Dedifferentiated amniotic fluid mesenchymal stem cell (primary cell): ENCODE measurements at regions not wholly inside any gene's neighbourhood (a gene's known extent, or its start where the extent isn't known, plus 50 kb on each side); places are given as distances from the start of the nearest gene placed in this dataset.

Source experiments
- DNase-seq: peaks from one replicate; pipeline ENCODE4 v3.0.0-alpha.2; 2016; ENCODE audit errors: extremely low spot score

DNA sequence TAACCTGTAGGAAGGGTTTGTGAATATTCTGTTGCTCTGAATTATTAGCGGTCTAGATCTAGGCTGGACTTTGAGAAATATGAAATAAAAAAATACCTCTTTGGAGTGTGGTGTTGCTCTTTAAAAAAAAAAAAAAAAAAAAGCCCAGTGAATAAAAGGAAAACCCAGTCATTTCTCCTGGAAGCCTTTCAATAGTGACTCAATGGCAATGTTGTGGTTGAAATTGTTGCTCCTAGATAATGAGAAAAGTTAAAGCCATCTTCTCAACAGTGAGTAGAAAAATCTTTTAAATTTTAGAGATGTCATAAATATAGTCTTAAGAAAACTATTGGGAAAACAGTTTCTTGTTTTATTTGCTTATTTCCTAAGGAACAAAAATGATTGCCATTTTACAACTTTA, 135.3 kb downstream of the RFC3 start:
- peak; percentile 34 for DNase-seq

DNA sequence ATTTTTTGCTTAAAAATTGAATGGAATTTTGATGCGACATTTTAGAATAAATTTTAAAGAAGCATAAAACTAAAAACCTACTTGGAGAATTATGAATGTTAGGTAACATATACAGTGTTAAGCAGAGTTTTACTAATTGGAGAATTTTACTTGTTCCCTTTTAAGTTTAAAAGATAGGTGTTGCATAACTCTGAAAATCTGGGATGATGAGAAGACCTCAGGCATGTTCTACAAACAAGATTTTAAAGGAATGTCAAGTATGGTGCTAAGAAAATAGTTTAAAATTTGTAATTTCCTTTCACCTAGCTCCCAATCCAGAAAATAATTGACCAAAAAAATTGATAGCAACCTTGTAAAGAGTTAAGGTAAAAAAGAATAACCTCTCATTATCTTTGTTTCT, 135.8 kb downstream of the RFC3 start:
- no peak for DNase-seq

DNA sequence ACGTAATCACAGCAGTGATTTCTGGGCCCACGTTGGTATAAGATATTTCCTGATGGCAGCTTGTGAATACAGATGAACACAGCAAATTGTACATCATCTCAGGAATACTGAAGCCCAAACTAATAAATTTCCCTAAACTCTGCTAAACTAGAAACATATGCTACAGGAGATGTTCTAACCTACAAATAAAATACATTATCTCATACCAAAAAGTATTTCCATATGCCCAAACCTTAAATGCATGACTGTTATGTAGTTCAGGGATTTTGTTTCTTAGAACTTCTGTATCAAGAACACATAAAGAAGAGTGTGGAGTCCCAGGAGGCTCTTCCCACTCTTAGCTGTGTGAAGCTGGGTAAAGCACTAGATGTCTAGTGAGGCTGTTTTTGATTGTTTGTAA, 138.4 kb downstream of the RFC3 start:
- DNase-seq: no peak

DNA sequence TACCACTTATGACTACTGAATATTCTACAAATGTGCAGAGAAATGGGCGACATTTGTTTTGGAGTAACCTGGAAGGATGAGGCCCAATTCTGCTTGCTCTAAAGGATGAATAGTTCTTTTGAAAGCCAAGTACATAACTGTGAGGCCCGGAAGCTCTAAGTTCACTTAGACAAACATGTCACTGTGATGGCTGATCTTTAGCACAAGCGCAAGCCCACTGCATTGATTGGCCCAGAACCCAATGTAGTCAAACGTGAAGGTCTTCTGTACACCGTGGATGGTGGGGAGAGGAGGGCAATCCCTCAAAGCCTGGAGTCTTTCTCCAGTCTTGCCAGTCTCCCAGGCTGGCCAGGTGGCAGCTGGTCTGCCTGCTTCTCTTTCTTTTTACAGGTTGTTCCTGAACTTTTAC, 139.6 kb downstream of the RFC3 start:
- DNase-seq: no peak

DNA sequence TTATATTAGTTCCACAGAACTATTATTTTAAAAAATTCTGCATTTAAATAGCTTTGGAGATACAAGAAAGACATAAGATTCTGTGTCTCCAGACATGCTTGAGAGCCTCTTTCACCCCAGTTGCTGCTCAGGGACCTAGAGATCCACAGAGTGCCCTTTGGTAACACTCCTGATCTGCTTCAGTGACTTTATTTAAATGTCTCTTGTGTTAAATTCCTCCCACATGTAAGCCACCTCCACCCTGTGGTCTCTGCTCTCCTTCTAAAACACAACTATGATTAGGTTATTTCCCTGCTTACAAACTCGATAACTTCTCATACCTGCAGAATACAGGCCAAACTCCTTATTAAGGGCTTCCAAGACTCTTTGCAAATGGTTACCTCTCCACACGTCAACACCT, 141.0 kb downstream of the RFC3 start:
- no peak for DNase-seq

DNA sequence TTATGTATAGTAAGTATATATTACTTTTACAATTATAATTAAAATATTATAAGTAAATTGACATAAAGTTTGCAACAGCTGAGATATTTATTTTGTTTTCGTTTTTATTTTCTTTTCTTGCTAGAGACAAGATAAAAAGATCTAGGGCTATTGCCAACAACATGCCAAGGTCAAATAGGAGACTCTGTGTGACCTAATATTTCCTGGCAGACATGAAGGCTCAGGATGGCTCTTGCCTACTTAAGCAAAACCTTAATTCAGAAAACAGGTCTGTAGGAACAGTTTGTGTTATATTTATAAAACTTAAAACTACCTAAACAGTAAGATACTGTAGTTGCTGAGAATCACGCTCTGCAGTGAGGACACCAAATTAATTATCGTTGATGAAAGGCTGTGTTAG, 145.2 kb downstream of the RFC3 start:
- no peak for DNase-seq

DNA sequence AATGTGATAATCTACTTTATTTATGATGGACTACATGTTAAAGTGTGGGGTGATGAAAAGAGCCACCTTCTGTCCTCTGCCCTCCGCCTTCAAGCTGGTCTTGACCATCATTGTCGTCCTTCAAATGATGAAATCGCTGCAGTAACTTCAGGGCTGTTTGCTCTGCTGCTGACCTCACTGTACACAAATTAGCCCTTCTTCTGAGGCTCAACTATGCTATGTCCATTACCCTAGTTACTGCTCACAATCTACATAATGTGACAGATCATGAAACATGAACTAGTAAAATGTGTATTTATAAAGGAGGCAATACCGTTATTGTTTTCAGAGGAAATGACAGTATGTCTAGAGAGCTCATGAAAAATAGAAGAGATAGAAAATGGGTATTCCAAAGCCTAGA, 145.9 kb downstream of the RFC3 start:
- no peak for DNase-seq

DNA sequence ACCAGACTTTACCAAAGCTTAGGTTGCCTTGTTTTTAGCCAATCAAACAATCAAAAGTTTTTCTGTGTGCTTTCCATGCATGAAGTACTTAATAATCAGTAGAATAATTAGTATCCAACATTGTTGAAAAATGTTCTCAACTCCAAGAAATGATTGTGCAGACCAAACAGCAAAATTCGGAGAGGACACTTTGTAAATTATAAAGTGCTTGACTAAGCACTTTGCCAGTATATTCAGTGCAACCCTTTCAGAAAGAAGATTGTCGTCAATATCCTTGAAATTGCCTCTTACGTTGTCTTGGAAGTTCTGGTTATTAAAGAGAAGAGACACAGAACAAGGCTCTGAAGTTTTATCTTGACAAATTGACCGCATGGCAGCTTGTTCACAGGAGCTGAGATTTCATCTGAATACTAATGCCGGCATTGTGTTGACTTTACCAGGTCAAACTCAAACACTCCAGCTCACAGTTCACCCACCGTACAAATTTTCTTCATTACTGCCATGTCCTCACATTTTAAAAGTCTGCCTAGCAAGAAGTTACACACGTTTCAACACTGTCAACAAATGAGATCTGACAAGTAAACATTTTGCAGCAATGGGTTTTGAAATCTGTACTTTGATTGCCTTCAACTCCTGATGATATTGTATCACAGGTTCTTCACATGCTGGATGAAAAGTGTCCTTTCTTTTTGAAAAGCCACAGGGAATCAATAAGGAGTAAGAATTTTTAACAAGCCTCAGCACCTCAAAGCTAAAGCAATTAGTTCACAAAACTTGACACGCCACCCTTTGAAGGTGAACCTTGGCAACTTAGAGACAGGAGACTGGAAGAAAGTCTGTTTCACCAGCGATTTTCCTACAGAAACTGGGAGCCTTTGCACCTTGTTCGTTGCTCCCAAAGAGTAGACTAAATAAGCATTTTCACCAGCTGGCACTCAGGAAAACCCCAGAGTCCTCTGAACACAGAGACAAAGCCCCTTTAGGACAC, 150.9 kb downstream of the RFC3 start:
- no peak for DNase-seq

DNA sequence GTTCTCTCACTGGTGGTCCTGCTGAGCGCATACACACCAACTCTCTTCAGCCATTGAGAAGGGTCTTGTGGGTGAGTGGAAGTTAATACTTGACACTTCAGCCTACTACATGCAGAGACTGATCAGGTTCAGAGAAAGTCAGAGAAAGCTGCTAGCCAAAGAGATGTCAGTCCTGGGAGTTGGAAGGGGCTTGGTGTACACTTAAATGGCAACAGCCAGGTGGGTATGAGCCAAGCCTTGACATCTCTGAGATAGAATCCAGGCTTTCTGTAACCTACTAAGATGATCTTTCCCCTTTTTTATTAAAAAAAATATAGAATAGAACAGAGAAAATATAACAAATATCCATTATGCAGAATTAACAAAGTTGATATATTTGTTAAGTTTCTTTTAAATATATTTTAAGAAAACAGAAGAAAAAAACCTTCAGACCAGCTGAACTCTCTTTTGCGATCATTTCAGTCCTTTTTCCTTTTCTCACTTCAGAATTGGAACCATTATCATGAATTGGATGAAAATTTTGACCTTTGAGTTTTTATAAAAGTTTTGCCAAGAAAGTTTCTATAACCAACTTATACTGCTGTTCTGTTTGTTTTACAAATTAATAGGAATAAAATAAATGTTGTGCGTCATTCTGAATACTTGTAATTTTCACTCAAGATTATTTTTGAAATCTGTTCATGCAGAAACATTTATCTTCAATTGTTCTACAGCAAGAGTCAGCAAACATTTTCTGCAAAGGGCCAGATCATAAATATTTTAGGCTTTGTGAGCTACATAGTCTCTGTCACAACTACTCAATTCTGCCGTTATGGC, 153.0 kb downstream of the RFC3 start:
- no peak for DNase-seq

DNA sequence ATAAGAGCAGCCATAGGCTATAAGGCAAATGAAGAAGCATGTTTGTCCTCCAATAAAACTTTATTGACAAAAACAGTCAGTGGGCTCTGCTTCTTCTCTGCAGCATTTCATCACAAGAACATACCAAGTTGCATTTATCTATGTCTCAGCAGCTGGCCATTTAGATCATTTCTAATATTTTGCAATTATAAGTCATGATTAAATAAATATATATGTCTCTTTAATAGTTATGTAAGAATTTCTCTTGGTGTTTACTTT, 153.5 kb downstream of the RFC3 start:
- no peak for DNase-seq

DNA sequence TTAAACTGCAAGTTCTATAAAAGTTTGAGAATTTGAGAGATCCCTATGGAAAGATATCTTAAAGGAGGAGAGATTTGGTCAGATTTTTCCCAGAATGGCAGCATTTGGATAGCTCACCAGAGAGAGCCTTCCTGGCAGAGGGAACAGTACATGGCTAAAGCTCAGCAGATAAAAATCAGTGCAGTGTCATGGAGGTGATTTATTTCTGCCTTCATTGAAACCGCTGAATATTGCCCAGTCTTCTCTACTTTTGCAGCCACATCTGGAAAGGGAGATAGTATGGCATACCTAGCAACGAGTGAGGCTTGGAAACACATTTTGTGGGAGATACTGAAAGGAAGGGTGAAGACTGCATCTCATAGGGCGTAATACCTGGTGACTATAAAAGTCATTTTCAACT, 155.2 kb downstream of the RFC3 start:
- DNase-seq: no peak

DNA sequence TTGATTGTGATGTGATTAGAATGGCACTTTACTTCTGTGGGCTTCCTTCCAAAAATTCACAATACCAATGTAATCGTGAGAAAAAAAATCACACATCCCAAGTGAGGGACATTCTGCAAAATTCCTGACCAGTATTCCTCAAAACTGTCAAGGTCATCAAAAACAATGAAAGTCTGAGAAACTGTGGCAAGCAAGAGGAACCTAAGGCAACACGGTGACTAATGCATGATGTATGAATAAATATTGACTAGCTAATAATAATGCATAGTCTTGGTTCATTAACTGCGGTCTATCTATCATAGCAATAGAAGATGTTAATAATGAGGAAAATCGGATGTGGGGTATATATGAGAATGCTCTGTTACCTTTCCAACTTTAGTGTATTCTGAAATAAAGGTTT, 159.0 kb downstream of the RFC3 start:
- DNase-seq: no peak

DNA sequence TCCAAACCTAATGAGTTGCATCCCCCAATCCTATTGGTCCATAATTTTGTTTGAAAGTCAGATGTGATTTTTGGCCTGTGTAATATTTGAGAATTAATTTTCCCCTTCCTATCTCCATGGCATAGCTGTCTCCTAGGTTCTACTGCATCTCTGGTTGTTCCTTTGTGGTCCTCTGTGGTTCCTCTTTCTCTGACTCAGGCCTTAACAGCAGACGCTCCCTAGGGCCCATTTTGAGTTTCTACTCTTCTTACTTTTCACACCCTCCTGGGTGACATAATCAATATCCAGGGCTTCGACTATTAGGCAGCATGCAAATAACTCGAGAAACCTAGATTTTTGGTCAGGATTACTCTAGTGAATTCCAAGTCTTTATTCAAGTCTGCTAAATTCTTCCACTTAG, 160.7 kb downstream of the RFC3 start:
- no peak for DNase-seq

DNA sequence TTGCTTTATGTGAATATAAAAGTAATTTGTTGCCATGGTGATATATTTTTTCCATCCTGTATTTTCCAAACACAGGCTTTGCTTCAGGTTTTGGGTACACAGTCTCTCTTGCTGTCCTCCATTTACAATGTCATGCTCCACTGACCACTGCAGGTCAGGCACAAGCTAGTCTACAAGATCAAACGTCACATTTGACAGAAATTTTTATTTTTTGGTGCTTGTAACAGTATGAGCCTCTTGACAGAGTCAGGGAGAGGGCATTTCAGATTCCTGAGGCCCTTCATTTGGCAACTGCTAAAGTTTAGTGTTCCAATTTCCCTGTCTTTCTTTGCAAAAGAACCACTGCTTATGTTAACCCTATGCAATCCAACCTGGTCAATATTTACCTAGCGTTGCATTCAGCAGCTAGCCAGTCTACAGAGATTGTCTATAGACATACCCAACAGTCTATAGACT, 175.0 kb downstream of the RFC3 start:
- no peak for DNase-seq

DNA sequence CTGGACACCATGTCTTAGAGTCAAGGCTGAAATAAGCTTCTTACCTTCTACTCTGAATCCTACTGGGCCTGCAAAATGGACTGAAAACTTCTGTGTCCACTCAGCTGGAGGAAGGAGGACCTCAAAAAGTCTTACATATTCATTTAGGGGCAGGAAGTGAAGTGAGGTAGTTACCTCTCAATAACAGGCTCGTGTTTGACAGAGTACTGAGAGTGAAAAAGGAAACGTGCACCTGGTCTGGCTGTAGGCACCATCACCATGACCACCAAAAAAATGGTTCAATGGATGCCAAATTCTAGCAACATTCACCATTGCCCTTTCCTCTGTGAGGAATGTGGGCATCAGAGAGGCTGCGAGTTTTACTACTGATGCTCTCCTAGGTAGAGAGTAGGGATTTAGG, 176.2 kb downstream of the RFC3 start:
- DNase-seq: no peak

DNA sequence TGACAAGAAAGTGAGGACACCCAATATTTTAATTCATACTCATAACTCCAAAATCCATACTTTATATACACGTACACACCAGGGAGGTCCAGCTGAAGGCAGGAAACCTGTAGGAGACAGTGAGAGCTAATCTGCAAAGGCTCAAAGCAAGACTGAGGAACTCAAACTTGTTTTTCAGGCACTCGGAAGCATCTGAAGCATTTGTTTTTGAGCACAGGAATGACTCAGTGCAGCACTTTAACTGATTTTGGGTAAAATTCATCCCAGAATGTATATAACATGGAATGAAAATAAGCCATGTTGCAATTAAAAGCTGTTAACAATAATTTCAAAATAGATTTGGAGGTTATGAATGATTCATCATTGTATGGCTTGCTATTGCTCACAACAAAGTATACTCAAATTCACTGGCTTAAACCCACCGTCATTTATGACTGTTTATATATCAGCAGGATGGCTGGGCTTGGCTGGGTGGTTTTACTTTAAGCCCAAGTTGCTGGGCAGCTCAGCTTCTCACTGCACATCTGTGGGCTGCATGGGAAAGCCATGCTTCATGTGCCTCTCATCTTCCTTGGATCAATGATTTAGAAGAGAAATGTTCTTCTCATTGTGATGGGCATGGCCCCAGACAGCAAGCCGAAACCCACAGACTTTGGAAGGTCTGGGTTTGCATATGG, 177.0 kb downstream of the RFC3 start:
- DNase-seq: no peak

DNA sequence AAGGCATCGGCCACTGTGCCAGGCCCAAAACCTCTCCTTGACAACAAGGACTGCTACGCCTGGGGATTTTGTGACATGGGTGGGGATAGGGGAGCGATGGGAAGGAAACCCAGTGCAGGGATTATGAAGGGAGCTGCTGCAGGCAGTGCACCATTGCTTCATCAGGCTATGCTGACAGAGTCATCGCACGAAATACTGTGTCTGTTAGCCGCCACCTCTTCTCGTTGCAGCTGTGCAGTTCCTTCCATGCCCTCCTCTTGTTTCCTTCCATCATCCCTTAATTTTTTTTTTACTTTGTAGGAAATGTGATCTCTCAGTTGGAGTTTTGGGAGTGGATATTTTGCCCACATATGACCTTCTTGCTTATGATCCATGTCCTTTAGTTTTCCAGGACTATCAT, 178.7 kb downstream of the RFC3 start:
- DNase-seq: no peak

DNA sequence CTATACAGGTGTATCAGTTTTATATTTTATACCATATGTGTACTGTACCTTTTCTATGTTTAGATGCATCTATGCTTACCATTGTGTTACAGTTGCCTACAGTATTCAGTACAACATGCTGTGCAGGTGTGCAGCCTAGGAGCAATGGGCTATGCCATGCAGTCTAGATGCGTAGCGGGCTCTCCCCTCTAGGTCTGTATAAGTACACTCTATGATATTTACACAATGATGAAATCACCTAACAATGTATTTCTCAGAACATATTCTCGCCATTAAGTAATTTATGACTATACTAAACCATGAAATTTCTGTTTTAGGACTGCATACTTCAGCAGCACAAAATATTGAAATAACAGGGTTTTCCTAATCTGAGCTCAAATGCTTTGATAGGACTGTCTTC, 179.6 kb downstream of the RFC3 start:
- DNase-seq: no peak

DNA sequence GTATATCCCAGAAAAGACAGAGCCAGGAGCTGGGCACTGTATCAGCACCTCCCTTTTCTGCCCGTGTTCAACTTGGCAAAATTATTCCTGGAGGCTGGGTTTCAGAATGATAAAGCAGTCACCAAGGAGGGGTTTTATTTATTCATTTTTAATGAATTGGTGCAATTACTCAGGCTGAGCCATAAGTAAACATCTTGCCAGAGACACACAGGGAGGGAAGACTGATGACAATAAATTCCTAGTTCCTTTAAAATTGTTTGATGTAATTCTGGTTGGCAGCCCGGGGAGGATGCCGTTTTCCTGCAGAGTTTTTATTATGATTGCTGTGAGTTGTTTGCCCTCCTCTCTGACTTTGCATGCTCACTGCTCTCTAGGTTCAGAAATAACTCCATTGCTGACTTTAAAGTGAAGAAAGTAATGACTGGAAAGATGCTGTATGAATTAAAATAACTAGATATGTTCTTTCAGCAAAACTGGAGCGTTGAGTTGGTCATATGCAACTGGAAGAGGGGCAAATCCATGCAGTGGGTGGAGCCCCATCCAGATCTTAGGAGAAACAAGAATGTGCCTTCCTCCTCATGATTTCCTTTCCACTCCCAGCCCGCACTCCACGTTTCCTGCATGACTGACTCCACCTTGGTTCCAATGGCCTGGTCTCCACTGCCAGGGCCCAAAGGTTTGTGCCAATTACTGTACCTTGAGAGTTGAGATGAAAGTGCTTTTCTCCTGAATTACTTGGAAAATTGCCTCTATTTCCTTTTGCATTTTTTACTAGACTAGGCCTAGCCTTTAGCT, 182.1 kb downstream of the RFC3 start:
- DNase-seq: no peak

DNA sequence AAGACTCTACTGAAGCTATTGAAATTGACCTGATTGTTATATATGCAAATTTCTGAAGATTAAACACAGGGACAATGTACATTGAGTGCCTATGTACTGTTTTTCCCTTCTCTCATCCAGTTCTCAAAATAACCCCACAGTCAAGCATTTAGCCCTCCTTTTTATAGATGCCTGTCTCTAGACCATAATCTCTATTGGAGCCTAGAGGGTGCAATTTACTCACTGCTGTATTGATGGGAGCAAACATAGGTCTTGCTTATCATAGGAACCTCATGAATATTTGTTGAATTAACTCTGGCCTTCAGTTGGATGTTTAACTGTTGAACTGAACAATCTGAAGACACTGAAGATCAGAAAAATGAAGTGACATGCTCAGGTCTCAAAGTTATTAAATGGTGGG, 183.0 kb downstream of the RFC3 start:
- DNase-seq: no peak

DNA sequence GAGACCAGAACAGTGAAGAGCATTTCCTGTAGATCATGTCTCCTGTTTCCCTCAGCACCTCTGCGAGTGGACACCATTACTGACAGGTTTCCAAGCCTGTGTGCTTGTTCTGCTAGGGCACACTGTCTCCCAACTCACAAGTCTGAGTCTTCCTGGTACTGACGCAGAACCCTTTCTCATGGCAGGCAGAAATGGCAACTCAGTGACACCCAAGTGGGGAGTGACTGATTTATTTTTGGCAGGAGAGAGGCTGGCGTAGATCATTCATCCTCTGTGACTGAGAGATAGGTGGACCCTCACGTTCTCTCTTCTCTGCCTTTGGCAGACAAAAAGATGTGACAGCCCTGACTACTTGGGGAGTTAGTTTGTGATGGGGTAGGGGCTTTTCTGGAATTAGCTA, 183.4 kb downstream of the RFC3 start:
- no peak for DNase-seq

DNA sequence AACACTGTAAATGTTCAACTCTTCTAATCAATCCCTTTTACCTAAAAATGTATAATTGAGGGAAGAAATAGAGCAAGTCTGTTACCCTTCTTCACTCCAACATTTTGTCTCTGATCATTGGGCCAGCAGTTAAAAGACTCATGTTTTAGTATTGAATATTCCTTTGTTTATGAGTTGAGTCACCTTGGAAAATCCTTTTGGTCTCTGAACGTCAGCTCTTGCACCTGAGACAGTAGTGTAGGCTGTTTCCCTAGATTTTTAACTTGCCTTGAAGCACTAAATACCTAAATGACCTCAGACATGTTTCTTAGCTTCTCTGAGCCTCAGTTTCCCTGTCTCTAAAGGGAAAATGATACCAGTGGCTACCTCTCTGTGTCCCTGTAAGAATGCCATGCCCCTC, 184.2 kb downstream of the RFC3 start:
- no peak for DNase-seq
